ENCODE measurements at regions not wholly inside any gene's neighbourhood (a gene's known extent, or its start where the extent isn't known, plus 50 kb on each side); places are given as distances from the start of the nearest gene placed in this dataset.
"Not testable (repeated sequence)": the region's sequence is repeated elsewhere in the genome, so short reads cannot be mapped to it uniquely, and the experiment has no call there.

DNA sequence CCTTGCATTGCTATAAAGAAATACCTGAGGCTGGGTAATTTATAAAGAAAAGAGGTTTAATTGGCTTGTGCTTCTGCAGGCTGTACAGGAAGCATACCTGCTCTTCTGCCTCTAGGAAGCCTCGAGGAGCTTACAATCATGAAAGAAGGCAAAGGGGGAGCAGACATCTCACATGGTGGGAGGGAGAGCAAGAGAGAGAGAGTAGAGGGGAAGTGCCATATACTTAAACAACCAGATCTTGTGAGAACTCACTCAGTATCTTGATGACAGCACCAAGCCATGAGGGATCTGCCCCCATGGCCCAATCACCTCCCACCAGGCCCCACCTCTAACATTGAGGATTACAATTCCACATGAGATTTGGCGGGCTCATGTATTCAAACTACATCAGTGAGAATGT is 79.1 kb upstream of the HECW1 start:
- Mint-ChIP-seq H3K4me3 (no peak overlapping the region), H3K27ac (no peak overlapping the region), H3K36me3 (no peaks in the 10 kb centered on the region), H3K27me3 (peaks cover 23 to 26% of the 10 kb centered on the region in 2 donors), H3K4me1 (no peaks in the 10 kb centered on the region), H3K9me3 (peaks cover 0 to 3% of the 10 kb centered on the region in 2 donors)
- DNase-seq: no peak
- ATAC-seq (replicated peaks): no peak

DNA sequence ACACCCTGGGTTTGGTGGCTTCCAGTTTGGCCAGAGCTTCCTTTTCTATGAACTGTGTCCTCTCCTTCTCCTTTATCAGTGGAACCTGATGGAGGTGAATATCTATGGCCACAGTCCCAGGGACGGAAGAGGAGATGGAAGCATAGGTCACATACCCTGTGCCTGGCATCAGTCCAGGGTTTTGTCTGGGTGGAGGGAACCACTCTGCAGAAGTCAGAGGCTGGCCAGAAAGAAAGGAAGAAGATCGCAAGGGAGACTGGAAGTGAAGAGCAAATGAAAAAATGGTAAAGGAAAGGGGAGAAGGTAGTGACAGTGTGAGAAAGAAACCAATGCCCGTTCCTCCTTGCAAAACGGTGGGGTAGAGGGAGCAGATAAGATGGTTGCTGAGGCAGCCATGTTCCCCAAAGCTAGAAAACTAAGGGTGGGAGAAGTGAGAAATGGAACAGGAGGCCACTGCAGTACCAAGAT is 77.9 kb upstream of the HECW1 start:
- H3K36me3 Mint-ChIP-seq: no peaks in the 10 kb centered on the region
- H3K4me1 Mint-ChIP-seq: no peaks in the 10 kb centered on the region
- H3K27me3 Mint-ChIP-seq: peaks cover 14% of the 10 kb centered on the region in 2 donors
- DNase-seq (no peak), ATAC-seq (replicated peaks) (no peak)
- H3K4me3 Mint-ChIP-seq: no peak overlapping the region
- H3K27ac Mint-ChIP-seq: no peak overlapping the region
- H3K9me3 Mint-ChIP-seq: peaks cover 0 to 3% of the 10 kb centered on the region in 2 donors

DNA sequence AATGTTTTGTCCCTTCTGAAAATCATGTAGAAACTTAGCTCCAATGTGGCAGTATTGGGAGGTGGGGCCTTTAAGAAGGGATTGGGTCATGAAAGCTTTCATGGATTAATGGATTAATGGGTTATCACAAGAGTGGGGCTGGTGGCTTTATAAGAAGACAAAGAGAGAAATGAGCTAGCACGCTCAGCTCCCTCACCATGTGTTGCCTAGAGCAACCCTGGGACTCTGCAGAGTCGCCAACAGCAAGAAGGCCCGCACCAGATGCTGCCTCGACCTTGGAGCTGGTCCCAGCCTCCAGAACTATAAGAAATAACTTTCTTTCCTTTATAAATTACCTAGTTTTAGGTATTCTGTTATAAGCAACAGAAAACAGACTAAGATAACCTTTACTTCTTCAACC is 74.9 kb upstream of the HECW1 start:
- Mint-ChIP-seq H3K4me3 (no peak overlapping the region), H3K27ac (no peak overlapping the region), H3K27me3 (peaks cover 6 to 9% of the 10 kb centered on the region in 2 donors), H3K36me3 (no peaks in the 10 kb centered on the region), H3K4me1 (no peaks in the 10 kb centered on the region), H3K9me3 (peaks cover 0 to 3% of the 10 kb centered on the region in 2 donors)
- DNase-seq (no peak), ATAC-seq (replicated peaks) (no peak)

DNA sequence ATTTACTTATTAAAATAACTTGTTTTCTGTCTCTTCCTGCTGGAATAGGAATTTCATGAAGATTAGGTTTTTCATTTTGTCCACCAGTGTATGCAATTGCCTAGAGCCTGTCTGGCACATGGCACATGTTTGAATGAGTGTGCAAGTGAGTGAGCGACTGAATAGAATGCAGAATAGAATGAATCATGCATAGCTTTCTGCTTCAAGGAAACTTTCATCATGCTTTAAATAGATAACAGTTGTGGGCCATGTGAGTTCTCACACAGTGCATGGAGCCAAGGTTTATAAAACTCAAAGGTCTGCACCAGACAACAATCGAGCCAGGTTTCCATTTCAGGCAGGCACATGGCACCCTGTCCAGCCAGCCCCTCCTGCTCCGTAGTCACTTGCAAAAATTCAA is 74.2 kb upstream of the HECW1 start:
- Mint-ChIP-seq H3K27me3 (peaks cover 13 to 16% of the 10 kb centered on the region in 2 donors), H3K36me3 (no peaks in the 10 kb centered on the region), H3K4me3 (no peak overlapping the region), H3K27ac (no peak overlapping the region), H3K4me1 (no peaks in the 10 kb centered on the region), H3K9me3 (peaks cover 0 to 3% of the 10 kb centered on the region in 2 donors)
- no peak for ATAC-seq (replicated peaks)
- DNase-seq: no peak

DNA sequence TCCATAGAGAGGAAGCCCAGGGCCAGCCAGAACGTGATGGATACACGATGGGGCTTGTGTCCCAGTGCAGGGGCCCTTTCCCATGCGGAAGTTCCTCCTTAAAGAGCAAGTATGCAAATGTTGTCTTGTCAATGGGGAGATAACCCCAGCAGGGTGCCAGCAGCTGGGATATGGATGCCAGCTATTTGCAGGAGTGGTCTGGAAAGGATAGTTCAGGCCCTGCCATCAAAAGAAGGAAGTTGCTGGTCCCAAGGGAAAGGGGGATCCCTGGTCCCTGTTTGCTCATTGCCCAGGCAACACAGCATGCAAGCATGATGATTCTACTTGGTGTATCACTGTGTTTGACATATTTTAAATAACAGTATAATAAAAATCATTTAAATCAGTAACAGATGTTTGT is 73.1 kb upstream of the HECW1 start:
- Mint-ChIP-seq H3K36me3 (no peaks in the 10 kb centered on the region), H3K4me3 (no peak overlapping the region), H3K4me1 (no peaks in the 10 kb centered on the region), H3K27ac (no peak overlapping the region), H3K27me3 (peaks cover 16 to 18% of the 10 kb centered on the region in 2 donors), H3K9me3 (peaks cover 0 to 2% of the 10 kb centered on the region in 2 donors)
- peak in 1 of 2 donors; percentile 53 for ATAC-seq (replicated peaks)
- no peak for DNase-seq

DNA sequence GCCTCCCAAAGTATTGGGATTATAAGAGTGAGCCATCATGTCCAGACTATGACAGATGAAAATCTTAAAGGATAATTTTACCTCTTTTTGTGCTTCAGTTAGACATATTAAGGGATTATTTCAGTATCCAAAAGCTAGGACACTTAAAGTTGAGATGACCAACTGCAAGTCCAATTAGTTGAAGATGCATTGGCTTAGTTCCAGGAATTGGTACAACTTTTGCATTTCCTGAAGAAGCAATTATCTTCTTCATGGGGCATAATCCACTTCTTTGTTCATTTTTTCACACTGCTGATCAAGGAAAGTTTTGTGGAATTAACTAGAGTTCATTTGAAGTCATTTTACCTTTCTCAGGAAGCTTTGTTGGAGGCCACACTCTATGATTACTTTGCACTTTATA is 72.0 kb upstream of the HECW1 start:
- no peak overlapping the region for H3K4me3 Mint-ChIP-seq
- H3K27ac Mint-ChIP-seq: no peak overlapping the region
- H3K9me3 Mint-ChIP-seq: no peaks in the 10 kb centered on the region
- DNase-seq (no peak), ATAC-seq (replicated peaks) (no peak)
- peaks cover 18% of the 10 kb centered on the region in 2 donors for H3K27me3 Mint-ChIP-seq
- no peaks in the 10 kb centered on the region for H3K36me3 Mint-ChIP-seq
- H3K4me1 Mint-ChIP-seq: no peaks in the 10 kb centered on the region

DNA sequence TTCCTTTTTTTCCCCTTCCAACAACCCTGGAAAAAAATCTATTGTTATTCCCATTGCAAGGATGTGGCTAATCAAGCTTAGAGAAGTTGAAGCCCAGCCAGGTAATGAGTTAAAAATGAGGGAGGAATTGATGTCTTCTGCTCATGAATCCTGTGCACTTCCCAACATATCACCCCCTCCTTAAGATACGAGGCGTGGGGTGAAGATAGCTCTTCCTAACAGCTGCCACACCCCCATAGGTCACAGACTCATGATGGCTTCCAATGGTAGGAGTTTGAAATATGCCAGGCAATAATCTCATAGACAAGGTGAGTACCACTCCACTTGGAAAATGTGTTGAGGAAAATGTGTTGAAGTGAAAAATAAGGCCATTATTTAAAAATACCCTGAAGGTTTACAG is 71.3 kb upstream of the HECW1 start:
- Mint-ChIP-seq H3K36me3 (no peaks in the 10 kb centered on the region), H3K27ac (no peak overlapping the region)
- ATAC-seq (replicated peaks): no peak

DNA sequence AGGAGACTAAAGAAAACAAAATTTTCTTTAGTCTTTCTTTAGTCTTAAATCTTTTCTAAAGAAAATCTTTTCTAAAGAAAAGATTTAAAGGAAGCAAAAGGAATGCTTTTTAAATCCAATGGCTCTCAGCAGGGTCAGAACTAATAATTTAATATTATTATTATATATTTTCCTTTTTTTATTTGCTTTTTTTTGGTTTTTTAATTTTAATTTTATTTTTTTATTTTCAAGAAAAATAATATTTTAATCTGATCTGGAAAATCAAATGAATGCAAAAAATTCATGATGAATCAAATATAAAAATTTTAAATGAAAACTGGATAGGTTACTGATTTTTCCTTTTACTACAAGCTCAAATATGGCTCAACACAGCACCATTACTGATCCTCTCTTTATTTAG is 70.7 kb upstream of the HECW1 start:
- Mint-ChIP-seq H3K36me3 (no peaks in the 10 kb centered on the region), H3K4me1 (no peaks in the 10 kb centered on the region), H3K27me3 (peaks cover 18 to 21% of the 10 kb centered on the region in 2 donors), H3K27ac (no peak overlapping the region), H3K9me3 (no peaks in the 10 kb centered on the region), H3K4me3 (no peak overlapping the region)
- ATAC-seq (replicated peaks) (no peak), DNase-seq (no peak)

More for the DNA sequence above, 71.3 kb upstream of the HECW1 start:
- no peak for DNase-seq
- Mint-ChIP-seq H3K4me1 (no peaks in the 10 kb centered on the region), H3K27me3 (peaks cover 18 to 21% of the 10 kb centered on the region in 2 donors), H3K4me3 (no peak overlapping the region), H3K9me3 (no peaks in the 10 kb centered on the region)

DNA sequence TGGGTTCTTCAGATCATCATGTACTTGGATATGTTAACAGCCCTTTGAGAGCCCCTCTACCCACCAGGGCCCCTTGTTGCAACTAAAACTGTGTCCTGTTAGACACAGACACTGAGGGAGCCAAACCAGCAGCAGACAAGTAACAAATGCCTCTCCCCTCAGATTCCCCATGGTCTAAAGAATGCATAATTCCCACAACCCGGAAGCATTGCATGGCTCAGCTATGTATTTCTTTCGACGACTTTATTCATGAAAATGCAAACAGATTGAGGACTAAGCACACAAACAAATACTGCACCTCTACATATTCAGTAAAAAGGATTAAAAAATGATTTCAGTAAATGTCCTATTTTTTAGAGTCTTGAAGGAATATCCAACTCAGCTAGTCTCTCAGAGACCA is 70.1 kb upstream of the HECW1 start:
- no peak overlapping the region for H3K27ac Mint-ChIP-seq
- H3K4me1 Mint-ChIP-seq: no peaks in the 10 kb centered on the region
- H3K9me3 Mint-ChIP-seq: peaks cover 0 to 1% of the 10 kb centered on the region in 2 donors
- no peaks in the 10 kb centered on the region for H3K36me3 Mint-ChIP-seq
- no peak overlapping the region for H3K4me3 Mint-ChIP-seq
- peaks cover 21% of the 10 kb centered on the region in 2 donors for H3K27me3 Mint-ChIP-seq
- ATAC-seq (replicated peaks) (no peak), DNase-seq (no peak)

DNA sequence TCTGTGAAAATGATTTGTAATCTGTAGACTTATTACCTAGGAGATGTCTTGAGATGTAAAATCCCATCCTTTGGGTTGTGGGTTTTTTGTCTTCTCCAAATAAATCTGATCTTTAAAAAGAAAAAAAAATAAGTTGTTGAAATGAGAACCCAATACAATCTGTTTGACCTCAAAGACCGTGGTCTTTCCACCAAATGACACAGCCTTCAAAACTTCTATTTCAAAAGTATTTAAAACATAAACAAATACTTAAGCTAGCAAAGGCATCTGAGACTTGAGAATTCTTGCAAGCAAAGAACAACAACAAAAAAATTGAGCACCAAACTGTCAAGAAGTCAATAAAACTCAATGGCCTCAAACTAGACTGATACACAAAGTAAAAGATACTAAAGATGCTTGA is 67.9 kb upstream of the HECW1 start:
- peaks cover 11 to 18% of the 10 kb centered on the region in 2 donors for H3K9me3 Mint-ChIP-seq
- DNase-seq: no peak
- H3K4me1 Mint-ChIP-seq: no peaks in the 10 kb centered on the region
- peaks cover 0 to 15% of the 10 kb centered on the region in 2 donors for H3K36me3 Mint-ChIP-seq
- no peak overlapping the region for H3K4me3 Mint-ChIP-seq
- H3K27ac Mint-ChIP-seq: no peak overlapping the region
- peaks cover 39 to 43% of the 10 kb centered on the region in 2 donors for H3K27me3 Mint-ChIP-seq
- no peak for ATAC-seq (replicated peaks)

DNA sequence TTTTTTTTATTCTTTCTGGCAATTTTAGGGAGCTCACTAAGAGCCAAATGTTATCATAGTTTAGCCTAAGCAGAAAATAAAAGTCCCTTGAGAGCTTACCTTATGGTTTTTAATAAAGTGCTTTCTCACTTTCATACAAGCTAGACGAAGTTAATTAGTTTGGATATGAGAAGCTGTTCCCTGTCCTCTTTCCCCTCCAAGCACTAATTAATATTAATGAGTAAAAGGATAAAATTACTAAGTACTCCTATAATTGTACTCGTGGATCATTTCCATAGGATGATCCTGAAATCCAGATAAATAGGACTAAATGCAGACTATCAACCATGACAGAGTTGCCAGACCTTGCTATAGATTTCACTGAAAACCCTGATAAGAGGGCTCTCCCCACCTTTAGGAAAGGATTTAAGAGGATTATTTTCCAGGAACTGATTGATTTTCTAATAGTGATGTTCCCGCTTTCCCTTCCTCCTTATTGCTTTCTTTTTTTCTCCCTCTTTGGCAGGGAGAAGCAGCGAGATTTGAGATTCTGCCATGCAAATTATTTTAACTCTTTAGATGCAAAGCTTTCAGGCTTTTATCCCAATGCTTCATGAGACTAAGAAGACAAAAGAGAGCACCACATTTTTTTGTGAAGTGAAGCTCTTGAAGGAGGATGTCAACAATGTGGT is 58.3 kb upstream of the HECW1 start:
- no peak overlapping the region for H3K27ac Mint-ChIP-seq
- DNase-seq (no peak), ATAC-seq (replicated peaks) (no peak)
- peaks cover 14% of the 10 kb centered on the region in 2 donors for H3K27me3 Mint-ChIP-seq
- H3K4me1 Mint-ChIP-seq: peaks cover 6 to 11% of the 10 kb centered on the region in 2 donors
- H3K4me3 Mint-ChIP-seq: no peak overlapping the region
- H3K36me3 Mint-ChIP-seq: peaks cover 0 to 5% of the 10 kb centered on the region in 2 donors
- peaks cover 6 to 8% of the 10 kb centered on the region in 2 donors for H3K9me3 Mint-ChIP-seq

DNA sequence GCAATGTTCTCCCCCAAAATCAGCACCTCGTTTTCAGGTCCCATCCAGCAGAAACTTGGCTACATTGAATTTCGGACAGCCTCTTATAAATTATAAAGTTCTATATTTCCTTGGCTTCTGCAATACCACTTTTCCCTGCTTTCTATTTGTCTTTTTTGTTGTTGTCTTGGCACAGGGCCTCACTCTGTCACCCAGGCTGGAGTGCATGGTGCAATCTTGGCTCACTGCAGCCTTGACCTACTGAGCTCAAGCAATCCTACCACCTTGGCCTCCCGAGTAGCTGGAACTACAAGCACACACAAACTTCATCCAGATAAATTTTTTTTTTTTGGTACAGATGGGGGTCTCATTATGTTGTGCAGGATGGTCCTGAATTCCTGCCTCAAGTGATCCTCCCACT is 55.3 kb upstream of the HECW1 start:
- Mint-ChIP-seq H3K4me1 (peaks cover 6 to 11% of the 10 kb centered on the region in 2 donors), H3K36me3 (no peaks in the 10 kb centered on the region), H3K27me3 (no peaks in the 10 kb centered on the region), H3K9me3 (no peaks in the 10 kb centered on the region), H3K4me3 (no peak overlapping the region), H3K27ac (no peak overlapping the region)
- DNase-seq (no peak), ATAC-seq (replicated peaks) (no peak)

DNA sequence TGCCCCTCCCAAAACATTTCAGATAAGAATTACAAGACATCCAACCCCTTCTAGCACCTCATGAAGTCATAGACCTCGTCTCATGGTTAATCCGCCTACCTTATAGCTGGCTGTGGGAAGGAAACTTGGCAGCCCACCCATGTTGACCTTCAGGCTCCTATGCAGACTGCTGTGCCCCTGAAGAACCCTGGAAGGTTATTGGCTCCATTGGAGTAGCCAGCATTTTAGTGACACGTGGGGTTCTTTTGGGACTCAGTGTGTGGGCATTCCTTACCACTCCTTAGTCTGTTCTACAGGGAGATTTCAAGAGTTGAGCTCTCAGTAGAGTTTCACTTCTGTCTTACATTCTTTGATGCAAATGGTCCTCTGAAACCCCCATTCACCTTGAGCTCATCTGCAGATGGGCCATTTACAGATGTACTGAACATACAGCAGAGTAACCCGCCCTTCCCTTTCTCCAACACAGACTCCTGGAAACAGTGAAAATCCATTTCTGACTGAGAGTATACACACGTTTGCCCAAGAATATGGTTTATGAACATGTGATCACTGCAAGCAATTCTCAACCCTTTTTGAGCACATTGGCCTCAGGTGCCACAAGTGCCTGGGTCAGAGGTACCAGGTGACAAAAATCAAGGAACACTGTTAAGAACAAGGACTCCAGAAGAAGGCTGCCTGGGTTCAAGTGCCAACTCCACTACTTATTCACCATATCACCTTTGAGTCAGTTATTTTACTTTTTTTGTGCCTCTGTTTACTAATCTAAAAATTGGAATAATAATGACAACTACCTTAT is 54.0 kb upstream of the HECW1 start:
- H3K4me1 Mint-ChIP-seq: peaks cover 6 to 11% of the 10 kb centered on the region in 2 donors
- H3K27me3 Mint-ChIP-seq: no peaks in the 10 kb centered on the region
- no peaks in the 10 kb centered on the region for H3K9me3 Mint-ChIP-seq
- ATAC-seq (replicated peaks) (peak; percentile 53 to 68), DNase-seq (no peak)
- no peak overlapping the region for H3K27ac Mint-ChIP-seq
- no peak overlapping the region for H3K4me3 Mint-ChIP-seq
- H3K36me3 Mint-ChIP-seq: no peaks in the 10 kb centered on the region

DNA sequence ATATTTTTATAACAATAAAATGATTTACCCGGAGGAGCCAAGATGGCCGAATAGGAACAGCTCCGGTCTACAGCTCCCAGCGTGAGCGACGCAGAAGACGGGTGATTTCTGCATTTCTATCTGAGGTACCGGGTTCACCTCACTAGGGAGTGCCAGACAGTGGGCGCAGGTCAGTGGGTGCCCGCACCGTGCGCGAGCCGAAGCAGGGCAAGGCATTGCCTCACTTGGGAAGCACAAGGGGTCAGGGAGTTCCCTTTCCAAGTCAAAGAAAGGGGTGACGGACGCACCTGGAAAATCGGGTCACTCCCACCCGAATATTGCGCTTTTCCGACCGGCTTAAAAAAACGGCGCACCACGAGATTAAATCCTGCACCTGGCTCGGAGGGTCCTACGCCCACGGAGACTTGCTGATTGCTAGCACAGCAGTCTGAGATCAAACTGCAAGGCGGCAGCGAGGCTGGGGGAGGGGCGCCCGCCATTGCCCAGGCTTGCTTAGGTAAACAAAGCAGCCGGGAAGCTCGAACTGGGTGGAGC is 53.3 kb upstream of the HECW1 start:
- not testable (repeated sequence) for H3K36me3 Mint-ChIP-seq; DNase-seq; H3K27ac Mint-ChIP-seq; H3K9me3 Mint-ChIP-seq; H3K27me3 Mint-ChIP-seq; H3K4me3 Mint-ChIP-seq; ATAC-seq (replicated peaks)
- peaks cover 6 to 11% of the 10 kb centered on the region in 2 donors for H3K4me1 Mint-ChIP-seq
